SK-N-SH treated with all-trans-retinoic acid at 6 μM for 48 hours (cell line): ENCODE measurements at regions not wholly inside any gene's neighbourhood (a gene's known extent, or its start where the extent isn't known, plus 50 kb on each side); places are given as distances from the start of the nearest gene placed in this dataset.
A peak's percentile ranks its signal among the peaks of the same experiment; 100 is the strongest.

Experiments used
- ATAC-seq: fragments of 200-7000 bp; cut with Tn5 transposase; 3 replicates; pipeline ENCODE4 v1.9.1; 2020; ENCODE audit warnings: mild to moderate bottlenecking, moderate library complexity
- ARNTL ChIP-seq: fragments of 450-650 bp; formaldehyde crosslinking; IDR thresholded peaks from 2 replicates; pipeline ENCODE4 v1.5.0; 2020; ENCODE audit warnings: low read depth, mild to moderate bottlenecking, moderate library complexity, borderline replicate concordance
- CSDC2 ChIP-seq: fragments of 250-450 bp; sonication (Bioruptor Pico); IDR thresholded peaks from 2 replicates; pipeline ENCODE4 v1.5.0; 2020; ENCODE audit warnings: mild to moderate bottlenecking, moderate library complexity
- ESRRG ChIP-seq: fragments of 250-450 bp; sonication (Bioruptor Pico); IDR thresholded peaks from 2 replicates; pipeline ENCODE4 v1.6.1; 2021; ENCODE audit warnings: mild to moderate bottlenecking
- GLIS3 ChIP-seq: fragments of 250-450 bp; sonication (Bioruptor Pico); IDR thresholded peaks from 2 replicates; pipeline ENCODE4 v1.5.0; 2020; ENCODE audit warnings: mild to moderate bottlenecking, moderate library complexity
- ISL1 ChIP-seq: fragments of 250-450 bp; sonication (Bioruptor Pico); IDR thresholded peaks from 2 replicates; pipeline ENCODE4 v2.1.2; 2022; ENCODE audit warnings: mild to moderate bottlenecking, moderate library complexity
- PPARA ChIP-seq: fragments of 250-450 bp; sonication (Bioruptor Pico); IDR thresholded peaks from 2 replicates; pipeline ENCODE4 v1.5.0; 2020; ENCODE audit warnings: mild to moderate bottlenecking, borderline replicate concordance
- RARB ChIP-seq: fragments of 250-450 bp; sonication (Bioruptor Pico); IDR thresholded peaks from 2 replicates; pipeline ENCODE4 v1.8.0; 2021; ENCODE audit warnings: mild to moderate bottlenecking, moderate library complexity
- SNAI2 ChIP-seq: fragments of 250-450 bp; sonication (Bioruptor Pico); IDR thresholded peaks from 2 replicates; pipeline ENCODE4 v1.5.0; 2020; ENCODE audit warnings: mild to moderate bottlenecking, moderate library complexity
- TCF4 ChIP-seq: fragments of 250-450 bp; sonication (Bioruptor Pico); IDR thresholded peaks from 2 replicates; pipeline ENCODE4 v1.8.0; 2021; ENCODE audit warnings: mild to moderate bottlenecking, moderate library complexity, borderline replicate concordance
- TOX ChIP-seq: fragments of 250-450 bp; sonication (Bioruptor Pico); IDR thresholded peaks from 2 replicates; pipeline ENCODE4 v1.8.0; 2021; ENCODE audit warnings: mild to moderate bottlenecking, moderate library complexity, borderline replicate concordance
- ZC3H10 ChIP-seq: fragments of 250-450 bp; sonication (Bioruptor Pico); IDR thresholded peaks from 2 replicates; pipeline ENCODE4 v1.5.1; 2021; ENCODE audit warnings: mild to moderate bottlenecking, moderate library complexity
- ZFP3 ChIP-seq: fragments of 250-450 bp; sonication (Bioruptor Pico); IDR thresholded peaks from 2 replicates; pipeline ENCODE4 v1.5.0; 2020; ENCODE audit warnings: mild to moderate bottlenecking, moderate library complexity
- ZFP30 ChIP-seq: fragments of 450-650 bp; formaldehyde crosslinking; IDR thresholded peaks from 2 replicates; pipeline ENCODE4 v1.5.0; 2022; ENCODE audit warnings: mild to moderate bottlenecking, moderate library complexity
- ZNF565 ChIP-seq: fragments of 450-650 bp; formaldehyde crosslinking; conservative IDR thresholded peaks from 2 replicates; pipeline ENCODE4 v1.5.0; 2020; ENCODE audit warnings: low read depth, mild to moderate bottlenecking, moderate library complexity
- ZNF8 ChIP-seq: fragments of 450-650 bp; formaldehyde crosslinking; IDR thresholded peaks from 2 replicates; pipeline ENCODE4 v1.5.0; 2020; ENCODE audit warnings: mild to moderate bottlenecking, moderate library complexity
- TF ChIP-seq, protein P1 (sequence below): fragments of 250-450 bp; sonication (Bioruptor Pico); IDR thresholded peaks from 2 replicates; pipeline ENCODE4 v1.8.0; 2020; ENCODE audit warnings: mild to moderate bottlenecking, moderate library complexity, borderline replicate concordance
- TF ChIP-seq, protein P2 (sequence below): fragments of 250-450 bp; sonication (Bioruptor Pico); IDR thresholded peaks from 2 replicates; pipeline ENCODE4 v1.5.1; 2020; ENCODE audit warnings: low read depth, mild to moderate bottlenecking, moderate library complexity
- TF ChIP-seq, protein P3 (sequence below): fragments of 250-450 bp; sonication (Bioruptor Pico); IDR thresholded peaks from 2 replicates; pipeline ENCODE4 v1.5.1; 2021; ENCODE audit warnings: mild to moderate bottlenecking, moderate library complexity
- TF ChIP-seq, protein P4 (sequence below): fragments of 250-450 bp; sonication (Bioruptor Pico); IDR thresholded peaks from 2 replicates; pipeline ENCODE4 v1.8.0; 2021; ENCODE audit warnings: low read depth, mild to moderate bottlenecking, moderate library complexity, borderline replicate concordance

DNA sequence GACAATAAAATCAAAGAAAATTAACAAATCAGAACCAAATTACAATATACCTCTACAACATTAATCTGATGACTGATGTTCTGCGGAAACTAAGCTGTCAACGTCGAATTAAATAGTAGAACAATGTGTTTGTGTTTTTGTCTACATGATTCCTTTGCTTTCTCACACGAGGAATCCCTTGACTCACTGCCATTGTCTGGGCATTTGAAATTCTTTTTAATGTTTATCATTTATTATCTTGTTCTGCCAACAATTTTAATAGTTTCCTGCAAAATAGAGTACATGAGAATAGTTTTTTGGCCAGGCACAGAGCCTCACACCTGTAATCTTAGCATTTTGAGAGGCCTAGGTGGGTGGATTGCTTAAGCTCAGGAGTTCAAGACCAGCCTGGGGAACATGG, 76.6 kb upstream of the KRAS start (continued):
- TF ChIP-seq, protein P1, sequence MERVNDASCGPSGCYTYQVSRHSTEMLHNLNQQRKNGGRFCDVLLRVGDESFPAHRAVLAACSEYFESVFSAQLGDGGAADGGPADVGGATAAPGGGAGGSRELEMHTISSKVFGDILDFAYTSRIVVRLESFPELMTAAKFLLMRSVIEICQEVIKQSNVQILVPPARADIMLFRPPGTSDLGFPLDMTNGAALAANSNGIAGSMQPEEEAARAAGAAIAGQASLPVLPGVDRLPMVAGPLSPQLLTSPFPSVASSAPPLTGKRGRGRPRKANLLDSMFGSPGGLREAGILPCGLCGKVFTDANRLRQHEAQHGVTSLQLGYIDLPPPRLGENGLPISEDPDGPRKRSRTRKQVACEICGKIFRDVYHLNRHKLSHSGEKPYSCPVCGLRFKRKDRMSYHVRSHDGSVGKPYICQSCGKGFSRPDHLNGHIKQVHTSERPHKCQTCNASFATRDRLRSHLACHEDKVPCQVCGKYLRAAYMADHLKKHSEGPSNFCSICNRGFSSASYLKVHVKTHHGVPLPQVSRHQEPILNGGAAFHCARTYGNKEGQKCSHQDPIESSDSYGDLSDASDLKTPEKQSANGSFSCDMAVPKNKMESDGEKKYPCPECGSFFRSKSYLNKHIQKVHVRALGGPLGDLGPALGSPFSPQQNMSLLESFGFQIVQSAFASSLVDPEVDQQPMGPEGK (CRISPR knock-in tag) = no peak

DNA sequence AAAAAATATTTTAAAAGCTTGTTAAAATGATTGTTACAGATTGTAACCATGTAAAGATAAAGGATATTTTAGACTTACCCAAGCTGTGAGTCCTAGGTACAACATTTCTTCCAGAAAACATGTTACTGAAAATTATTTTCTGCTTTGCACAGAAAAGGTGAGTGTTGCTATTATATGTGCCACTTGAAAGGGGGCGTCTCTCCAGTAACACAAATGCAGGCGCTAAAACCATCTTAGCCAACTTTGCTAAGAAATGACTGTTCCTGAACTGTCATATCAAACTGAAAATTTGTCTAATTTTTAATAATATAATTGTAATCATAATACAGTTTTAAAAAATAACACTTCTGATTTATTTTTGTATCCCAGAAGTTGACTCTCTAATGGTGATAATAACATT, 75.6 kb upstream of the KRAS start:
- ATAC-seq = no peak
- TF ChIP-seq SNAI2 (CRISPR knock-in tag) = no peak
- no peak for TF ChIP-seq ZC3H10 (CRISPR knock-in tag)
- TF ChIP-seq, protein P2, sequence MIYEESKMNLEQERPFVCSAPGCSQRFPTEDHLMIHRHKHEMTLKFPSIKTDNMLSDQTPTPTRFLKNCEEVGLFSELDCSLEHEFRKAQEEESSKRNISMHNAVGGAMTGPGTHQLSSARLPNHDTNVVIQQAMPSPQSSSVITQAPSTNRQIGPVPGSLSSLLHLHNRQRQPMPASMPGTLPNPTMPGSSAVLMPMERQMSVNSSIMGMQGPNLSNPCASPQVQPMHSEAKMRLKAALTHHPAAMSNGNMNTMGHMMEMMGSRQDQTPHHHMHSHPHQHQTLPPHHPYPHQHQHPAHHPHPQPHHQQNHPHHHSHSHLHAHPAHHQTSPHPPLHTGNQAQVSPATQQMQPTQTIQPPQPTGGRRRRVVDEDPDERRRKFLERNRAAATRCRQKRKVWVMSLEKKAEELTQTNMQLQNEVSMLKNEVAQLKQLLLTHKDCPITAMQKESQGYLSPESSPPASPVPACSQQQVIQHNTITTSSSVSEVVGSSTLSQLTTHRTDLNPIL (CRISPR knock-in tag) = no peak
- no peak for TF ChIP-seq ZNF8 (CRISPR knock-in tag)
- no peak for TF ChIP-seq TOX (CRISPR knock-in tag)
- no peak for TF ChIP-seq ESRRG (CRISPR knock-in tag)
- TF ChIP-seq ISL1 (CRISPR knock-in tag) = no peak
- TF ChIP-seq RARB (CRISPR knock-in tag) = no peak
- no peak for TF ChIP-seq TCF4 (CRISPR knock-in tag)
- no peak for TF ChIP-seq ARNTL
- no peak for TF ChIP-seq GLIS3 (CRISPR knock-in tag)
- no peak for TF ChIP-seq ZNF565
- TF ChIP-seq, protein P3, sequence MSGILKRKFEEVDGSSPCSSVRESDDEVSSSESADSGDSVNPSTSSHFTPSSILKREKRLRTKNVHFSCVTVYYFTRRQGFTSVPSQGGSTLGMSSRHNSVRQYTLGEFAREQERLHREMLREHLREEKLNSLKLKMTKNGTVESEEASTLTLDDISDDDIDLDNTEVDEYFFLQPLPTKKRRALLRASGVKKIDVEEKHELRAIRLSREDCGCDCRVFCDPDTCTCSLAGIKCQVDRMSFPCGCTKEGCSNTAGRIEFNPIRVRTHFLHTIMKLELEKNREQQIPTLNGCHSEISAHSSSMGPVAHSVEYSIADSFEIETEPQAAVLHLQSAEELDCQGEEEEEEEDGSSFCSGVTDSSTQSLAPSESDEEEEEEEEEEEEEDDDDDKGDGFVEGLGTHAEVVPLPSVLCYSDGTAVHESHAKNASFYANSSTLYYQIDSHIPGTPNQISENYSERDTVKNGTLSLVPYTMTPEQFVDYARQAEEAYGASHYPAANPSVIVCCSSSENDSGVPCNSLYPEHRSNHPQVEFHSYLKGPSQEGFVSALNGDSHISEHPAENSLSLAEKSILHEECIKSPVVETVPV (CRISPR knock-in tag) = no peak
- no peak for TF ChIP-seq PPARA (CRISPR knock-in tag)
- TF ChIP-seq, all 23 proteins: peak for 0

DNA sequence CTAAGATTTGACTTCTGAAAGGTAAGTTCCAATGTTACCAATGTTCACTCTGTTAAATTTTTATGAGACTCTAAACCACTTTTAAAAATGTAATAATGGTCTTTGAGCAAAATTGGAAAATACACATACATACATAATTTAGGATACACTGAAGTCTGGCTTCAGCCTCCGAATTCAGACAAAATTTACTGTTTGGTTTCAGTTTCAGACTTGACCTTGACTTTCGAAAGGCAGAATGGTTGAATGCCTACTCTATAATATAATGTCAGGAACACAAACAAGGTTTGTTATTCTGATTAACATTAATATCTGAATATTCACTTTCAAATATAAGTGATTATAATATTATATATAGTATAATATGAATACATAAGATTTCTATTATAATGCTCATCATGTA, 74.1 kb upstream of the KRAS start:
- TF ChIP-seq ZFP30 (no peak), ISL1 (CRISPR knock-in tag) (no peak), RARB (CRISPR knock-in tag) (no peak), GLIS3 (CRISPR knock-in tag) (no peak), TOX (CRISPR knock-in tag) (no peak), ARNTL (no peak)
- no peak for ATAC-seq

DNA sequence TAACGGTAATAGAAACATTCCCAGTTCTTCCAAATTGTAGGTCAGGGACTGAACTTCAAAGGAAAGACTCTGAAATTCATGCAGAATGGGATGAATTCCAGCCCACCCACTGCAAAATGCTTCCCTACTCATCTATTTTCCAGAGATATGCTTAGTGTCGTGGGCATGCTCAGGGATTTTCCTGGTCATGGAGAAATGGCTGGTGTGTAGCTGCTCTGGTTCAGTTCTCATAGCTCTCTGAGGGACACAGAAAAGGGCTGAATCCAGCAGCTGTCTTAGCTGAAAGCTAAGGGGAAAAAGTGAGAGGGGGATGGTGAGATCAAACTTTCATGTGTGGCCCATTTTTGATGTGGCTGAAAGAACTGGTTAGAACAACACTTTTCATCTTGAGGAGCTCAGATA, 72.9 kb upstream of the KRAS start:
- TF ChIP-seq ZC3H10 (CRISPR knock-in tag) (no peak), ZFP30 (no peak), GLIS3 (CRISPR knock-in tag) (no peak)
- no peak for ATAC-seq

DNA sequence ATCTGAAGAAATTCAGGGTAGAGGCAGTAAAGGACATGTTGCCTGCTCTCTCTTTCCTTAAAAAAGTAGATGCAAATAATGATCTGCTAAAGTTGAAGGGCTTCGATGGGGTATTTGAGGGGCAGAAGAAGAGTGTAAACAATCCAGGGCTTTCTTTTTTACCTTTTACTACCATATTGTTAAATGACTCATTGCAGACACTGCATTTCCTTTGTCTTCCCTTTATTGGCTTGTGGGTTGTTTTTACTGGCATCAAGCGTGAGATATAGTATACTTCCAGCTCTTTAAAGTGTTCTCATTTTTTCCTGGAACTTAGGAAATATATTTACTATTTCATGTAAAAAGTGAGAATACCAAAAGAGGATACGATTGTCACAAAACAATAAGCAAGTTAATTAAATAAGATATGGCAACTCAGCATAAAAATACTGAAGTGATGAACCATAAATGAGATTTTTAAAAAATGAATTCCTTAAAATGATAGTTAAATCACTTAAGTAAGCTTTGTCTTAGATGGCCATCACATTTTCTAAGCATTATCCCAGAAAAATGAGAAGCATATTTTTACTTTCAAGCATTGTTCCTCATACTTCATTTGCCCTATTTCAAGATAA, 72.3 kb upstream of the KRAS start:
- no peak for ATAC-seq

DNA sequence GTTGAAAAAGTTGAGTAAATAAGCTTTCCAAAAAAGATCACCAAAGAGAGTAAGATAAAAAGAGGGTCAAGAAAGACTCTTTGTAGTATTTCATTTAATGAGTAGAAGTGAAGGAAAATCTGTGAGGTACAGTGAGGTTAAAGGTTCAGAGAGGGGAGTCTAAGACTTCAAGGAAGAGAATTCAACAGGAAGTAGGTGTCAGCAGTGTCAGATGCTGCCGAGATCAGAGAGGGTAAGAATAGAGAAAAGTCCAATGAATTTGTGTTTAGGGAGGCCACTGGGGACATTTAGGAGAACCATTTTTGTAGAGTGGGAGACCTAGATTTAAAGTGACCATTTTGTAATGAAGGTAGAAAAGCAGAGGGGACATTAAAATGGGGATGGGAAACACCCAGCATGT, 71.6 kb upstream of the KRAS start:
- no peak for TF ChIP-seq SNAI2 (CRISPR knock-in tag)
- TF ChIP-seq ISL1 (CRISPR knock-in tag) = no peak
- TF ChIP-seq, protein P4, sequence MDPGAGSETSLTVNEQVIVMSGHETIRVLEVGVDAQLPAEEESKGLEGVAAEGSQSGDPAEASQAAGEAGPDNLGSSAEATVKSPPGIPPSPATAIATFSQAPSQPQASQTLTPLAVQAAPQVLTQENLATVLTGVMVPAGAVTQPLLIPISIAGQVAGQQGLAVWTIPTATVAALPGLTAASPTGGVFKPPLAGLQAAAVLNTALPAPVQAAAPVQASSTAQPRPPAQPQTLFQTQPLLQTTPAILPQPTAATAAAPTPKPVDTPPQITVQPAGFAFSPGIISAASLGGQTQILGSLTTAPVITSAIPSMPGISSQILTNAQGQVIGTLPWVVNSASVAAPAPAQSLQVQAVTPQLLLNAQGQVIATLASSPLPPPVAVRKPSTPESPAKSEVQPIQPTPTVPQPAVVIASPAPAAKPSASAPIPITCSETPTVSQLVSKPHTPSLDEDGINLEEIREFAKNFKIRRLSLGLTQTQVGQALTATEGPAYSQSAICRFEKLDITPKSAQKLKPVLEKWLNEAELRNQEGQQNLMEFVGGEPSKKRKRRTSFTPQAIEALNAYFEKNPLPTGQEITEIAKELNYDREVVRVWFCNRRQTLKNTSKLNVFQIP = no peak
- no peak for TF ChIP-seq TCF4 (CRISPR knock-in tag)
- no peak for TF ChIP-seq ZFP3 (CRISPR knock-in tag)
- no peak for TF ChIP-seq ESRRG (CRISPR knock-in tag)
- no peak for TF ChIP-seq ZNF8 (CRISPR knock-in tag)
- no peak for ATAC-seq

More for the DNA sequence above, 72.3 kb upstream of the KRAS start:
- TF ChIP-seq CSDC2 (CRISPR knock-in tag) (no peak), ISL1 (CRISPR knock-in tag) (peak; percentile 25; the same call in 1 of the 2 replicates)
